CD4-positive, alpha-beta T cell treated with Interleukin-10 for 1 hour (primary cell): ENCODE measurements at regions not wholly inside any gene's neighbourhood (a gene's known extent, or its start where the extent isn't known, plus 50 kb on each side); places are given as distances from the start of the nearest gene placed in this dataset.

Source experiments
- DNase-seq: peaks from one replicate; pipeline ENCODE4 v3.0.0-alpha.2; 2020

DNA sequence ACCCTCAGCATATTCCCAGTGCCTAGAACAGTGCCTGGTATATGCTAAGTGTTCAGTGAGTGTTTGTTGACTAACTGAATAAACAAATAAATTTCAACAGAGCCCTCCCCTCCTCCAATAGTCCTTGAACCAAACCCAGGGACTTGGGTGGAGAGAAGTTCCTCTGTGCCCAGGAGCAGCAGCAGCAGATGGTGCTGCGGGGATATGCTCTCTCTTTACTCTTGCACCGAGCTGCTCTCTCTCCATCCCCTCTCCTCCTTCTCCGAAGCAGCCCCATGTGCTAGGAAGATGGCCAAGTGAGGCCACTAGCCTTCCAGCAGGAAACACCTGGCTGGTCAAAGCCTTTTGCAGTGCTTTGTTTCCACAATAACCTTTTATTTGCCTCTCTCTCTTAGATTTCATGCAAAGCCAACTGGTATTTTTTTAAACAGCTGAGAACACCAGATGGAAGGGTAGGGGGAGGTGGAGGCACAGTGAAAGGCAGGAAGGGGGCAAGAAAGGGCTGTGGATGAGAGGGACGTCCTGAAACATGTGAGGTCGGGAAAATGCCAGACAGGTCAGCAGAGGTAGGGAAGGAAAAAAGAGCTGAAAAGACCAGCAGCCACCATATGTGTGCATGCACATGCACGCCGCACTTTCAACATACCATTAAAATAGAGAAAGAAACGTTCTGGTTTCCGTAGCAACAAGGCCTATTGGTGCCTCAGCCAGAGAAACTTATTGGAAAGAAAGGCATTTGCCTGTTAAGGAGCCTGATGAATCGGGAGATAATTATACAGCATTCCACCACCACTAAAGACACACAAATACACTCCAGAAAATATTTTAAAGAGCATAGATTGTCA, 78.9 kb downstream of the EMP1 start:
- DNase-seq = no peak

DNA sequence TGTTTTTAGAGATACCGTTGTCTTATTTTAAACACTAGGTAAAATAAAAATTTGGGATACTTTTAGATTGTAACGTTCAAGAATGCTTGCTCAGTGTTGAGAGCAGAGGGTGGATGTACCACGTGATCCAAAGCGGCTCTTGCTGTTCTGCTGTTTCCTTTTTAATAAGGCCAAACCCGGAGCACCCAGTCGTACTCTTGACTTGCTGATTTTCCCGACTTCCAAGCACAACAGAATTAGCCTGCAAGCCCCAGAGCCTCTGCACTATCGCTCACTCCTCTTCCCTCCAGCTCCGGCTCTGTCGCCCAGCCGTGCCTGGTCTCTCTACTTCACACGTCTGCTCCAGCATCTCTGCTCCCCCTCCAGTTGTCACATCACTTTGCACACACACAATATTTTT, 77.3 kb downstream of the EMP1 start:
- DNase-seq = no peak

DNA sequence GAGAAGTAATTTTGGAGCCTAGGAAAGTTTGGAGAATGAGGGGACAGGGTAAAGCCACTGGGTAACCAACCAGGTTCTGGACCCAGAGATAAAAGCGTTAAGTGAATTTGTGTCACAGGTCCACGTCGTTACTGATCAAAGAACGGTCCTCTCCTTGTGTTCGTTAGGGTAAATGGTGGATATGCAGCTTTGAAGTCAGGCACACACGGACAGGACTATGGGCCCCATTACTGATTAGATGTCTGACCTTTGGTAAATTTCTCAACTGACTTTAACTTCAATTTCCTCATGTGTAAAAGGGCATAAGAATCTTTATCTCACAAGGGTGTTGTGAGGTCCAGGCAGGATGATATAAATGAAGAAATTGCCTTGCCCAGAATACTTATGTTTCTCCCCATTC, 76.6 kb downstream of the EMP1 start:
- no peak for DNase-seq

DNA sequence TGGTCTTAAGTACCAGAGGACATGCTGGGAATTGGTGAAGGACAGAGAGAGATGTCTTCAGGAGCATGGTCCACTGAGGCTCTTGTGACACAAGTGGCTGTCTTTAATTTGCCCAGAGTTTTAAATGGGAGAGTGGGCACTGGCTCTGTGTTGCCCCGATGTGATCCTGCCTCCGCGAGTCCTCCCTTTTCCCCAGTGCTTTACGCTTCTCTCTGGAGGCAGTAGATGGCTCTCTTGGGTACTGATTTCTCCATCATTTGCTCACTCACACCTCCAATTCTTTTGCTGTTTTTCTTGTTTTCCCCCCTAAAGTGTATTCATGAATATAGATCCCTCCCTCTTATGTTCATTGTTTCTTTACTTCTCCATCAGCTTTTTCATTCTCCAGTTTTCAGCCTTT, 74.3 kb downstream of the EMP1 start:
- no peak for DNase-seq
